Tibial nerve (tissue), 4 donors: ENCODE measurements at regions not wholly inside any gene's neighbourhood (a gene's known extent, or its start where the extent isn't known, plus 50 kb on each side); places are given as distances from the start of the nearest gene placed in this dataset.
A peak's percentile ranks its signal among the peaks of the same experiment; 100 is the strongest.

ENCODE experiments used
- DNase-seq, 2 donors: peaks; one replicate each; pipeline ENCODE4 v3.0.0-alpha.2; 2019; ENCODE audit warnings: low spot score in 2 of 2
- H3K27ac ChIP-seq, 4 donors: fragments of 200-600 bp; sonication (generic) in 3 of 4; one replicate each; pipeline ENCODE4 v1.5.1; 2017 to 2019; ENCODE audit warnings: mild to moderate bottlenecking in 1 of 4
- H3K27me3 ChIP-seq, 2 donors: fragments of 200-600 bp; sonication (generic) in 1 of 2; one replicate each; pipeline versions ENCODE4 v1.5.1 to v1.6.0; 2017 to 2019
- H3K36me3 ChIP-seq, 3 donors: fragments of 200-600 bp; sonication (generic); one replicate each; pipeline ENCODE4 v1.5.1; 2018 to 2019
- H3K4me1 ChIP-seq, 4 donors: fragments of 200-600 bp; sonication (generic) in 3 of 4; one replicate each; pipeline ENCODE4 v1.5.1; 2017 to 2019
- H3K4me3 ChIP-seq, 4 donors: fragments of 200-600 bp; sonication (generic) in 3 of 4; one replicate each; pipeline ENCODE4 v1.5.1; 2017 to 2019; ENCODE audit warnings: mild to moderate bottlenecking in 1 of 4, moderate library complexity in 1 of 4
- H3K9me3 ChIP-seq, 4 donors: fragments of 200-600 bp; sonication (generic) in 3 of 4; one replicate each; pipeline ENCODE4 v1.5.1; 2017 to 2019
- CTCF ChIP-seq, 5 experiments: fragments of 200-600 bp in 3 of 5; fragments of 450-650 bp in 2 of 5; sonication (generic) in 3 of 5; IDR thresholded peaks; one replicate each; pipeline ENCODE4 v1.5.1; 2016 to 2019; ENCODE audit warnings: antibody characterized with exemption in 5 of 5, mild to moderate bottlenecking in 3 of 5, moderate library complexity in 2 of 5
- EP300 ChIP-seq, 2 donors: sonication (generic); formaldehyde crosslinking; IDR thresholded peaks; one replicate each; pipeline ENCODE4 v1.6.1; 2017; ENCODE audit warnings: antibody characterized with exemption in 2 of 2, mild to moderate bottlenecking in 1 of 2
- POLR2A ChIP-seq, 2 donors: fragments of 450-650 bp; IDR thresholded peaks; one replicate each; pipeline ENCODE4 v1.6.1; 2017; ENCODE audit warnings: antibody characterized with exemption in 2 of 2, mild to moderate bottlenecking in 2 of 2, moderate library complexity in 2 of 2
- WGBS, 2 donors: methylation state at CpG; one replicate each; pipeline ENCODE4 v1.1.5; 2018; 5-methylcytosine and 5-hydroxymethylcytosine counted together

- Histone ChIP-seq H3K4me1 (no peaks in the 10 kb centered on the region), H3K36me3 (no peaks in the 10 kb centered on the region), H3K9me3 (peaks cover 0 to 32% (median 0%) of the 10 kb centered on the region in 4 donors), H3K27ac (no peak overlapping the region), H3K4me3 (no peak overlapping the region), H3K27me3 (no peaks in the 10 kb centered on the region)
- TF ChIP-seq POLR2A (IDR thresholded peaks at IDR 0.05) (no peak), EP300 (IDR thresholded peaks at IDR 0.05) (no peak), CTCF (IDR thresholded peaks at IDR 0.05) (no peak)
- DNase-seq = no peak
- WGBS, 2 donors = 90 to 93% methylated on average over 20 to 21 of the region's 21 CpGs
Measured at GRCh38 chr18:78656346-78656925, 323.2 kb upstream of the SALL3 start.

GRCh38 chr18:78658531-78658930 is 321.1 kb upstream of the SALL3 start:
- no peaks in the 10 kb centered on the region for H3K4me1 ChIP-seq
- peaks cover 0 to 18% (median 0%) of the 10 kb centered on the region in 4 donors for H3K9me3 ChIP-seq
- no peak overlapping the region for H3K27ac ChIP-seq
- no peaks in the 10 kb centered on the region for H3K36me3 ChIP-seq
- DNase-seq = no peak
- no peak for TF ChIP-seq CTCF (IDR thresholded peaks at IDR 0.05)
- no peak for TF ChIP-seq EP300 (IDR thresholded peaks at IDR 0.05)
- TF ChIP-seq POLR2A (IDR thresholded peaks at IDR 0.05) = no peak
- H3K4me3 ChIP-seq = no peak overlapping the region
- 78 to 82% methylated on average over 8 of the region's 8 CpGs for WGBS, 2 donors
- no peaks in the 10 kb centered on the region for H3K27me3 ChIP-seq

- H3K27me3 ChIP-seq = no peaks in the 10 kb centered on the region
- H3K4me1 ChIP-seq = no peaks in the 10 kb centered on the region
- TF ChIP-seq POLR2A (IDR thresholded peaks at IDR 0.05) (no peak), EP300 (IDR thresholded peaks at IDR 0.05) (no peak), CTCF (IDR thresholded peaks at IDR 0.05) (no peak)
- peaks cover 0 to 13% (median 0%) of the 10 kb centered on the region in 4 donors for H3K9me3 ChIP-seq
- no peak overlapping the region for H3K4me3 ChIP-seq
- no peak overlapping the region for H3K27ac ChIP-seq
- H3K36me3 ChIP-seq = no peaks in the 10 kb centered on the region
- no peak for DNase-seq
- 89 to 92% methylated on average over 12 to 14 of the region's 14 CpGs for WGBS, 2 donors
Measured at GRCh38 chr18:78659057-78659456, 320.6 kb upstream of the SALL3 start.

- WGBS, 2 donors = 42 to 56% methylated on average over 7 to 16 of the region's 16 CpGs
- Histone ChIP-seq H3K9me3 (peaks cover 0 to 6% (median 0%) of the 10 kb centered on the region in 4 donors), H3K27me3 (no peaks in the 10 kb centered on the region), H3K36me3 (no peaks in the 10 kb centered on the region), H3K27ac (no peak overlapping the region), H3K4me1 (no peaks in the 10 kb centered on the region), H3K4me3 (no peak overlapping the region)
- DNase-seq = no peak
- TF ChIP-seq POLR2A (IDR thresholded peaks at IDR 0.05) (no peak), CTCF (IDR thresholded peaks at IDR 0.05) (peak; percentile 5 to 24 (median 12)), EP300 (IDR thresholded peaks at IDR 0.05) (no peak)
Measured at GRCh38 chr18:78659748-78660147, 319.9 kb upstream of the SALL3 start.

- 79 to 80% methylated on average over 10 of the region's 10 CpGs for WGBS, 2 donors
- Histone ChIP-seq H3K4me1 (no peaks in the 10 kb centered on the region), H3K9me3 (peaks cover 0 to under 1% (median 0%) of the 10 kb centered on the region in 4 donors), H3K27ac (no peak overlapping the region), H3K36me3 (no peaks in the 10 kb centered on the region), H3K4me3 (no peak overlapping the region), H3K27me3 (no peaks in the 10 kb centered on the region)
- no peak for DNase-seq
- TF ChIP-seq CTCF (IDR thresholded peaks at IDR 0.05) = no peak
- no peak for TF ChIP-seq POLR2A (IDR thresholded peaks at IDR 0.05)
- no peak for TF ChIP-seq EP300 (IDR thresholded peaks at IDR 0.05)
Measured at GRCh38 chr18:78660311-78660710, 319.3 kb upstream of the SALL3 start.
